ENCODE measurements at regions not wholly inside any gene's neighbourhood (a gene's known extent, or its start where the extent isn't known, plus 50 kb on each side); places are given as distances from the start of the nearest gene placed in this dataset.

GRCh38 chr6:91751526-91751925 lies 1164.7 kb upstream of the MAP3K7 start:
- TF ChIP-seq, protein P1, sequence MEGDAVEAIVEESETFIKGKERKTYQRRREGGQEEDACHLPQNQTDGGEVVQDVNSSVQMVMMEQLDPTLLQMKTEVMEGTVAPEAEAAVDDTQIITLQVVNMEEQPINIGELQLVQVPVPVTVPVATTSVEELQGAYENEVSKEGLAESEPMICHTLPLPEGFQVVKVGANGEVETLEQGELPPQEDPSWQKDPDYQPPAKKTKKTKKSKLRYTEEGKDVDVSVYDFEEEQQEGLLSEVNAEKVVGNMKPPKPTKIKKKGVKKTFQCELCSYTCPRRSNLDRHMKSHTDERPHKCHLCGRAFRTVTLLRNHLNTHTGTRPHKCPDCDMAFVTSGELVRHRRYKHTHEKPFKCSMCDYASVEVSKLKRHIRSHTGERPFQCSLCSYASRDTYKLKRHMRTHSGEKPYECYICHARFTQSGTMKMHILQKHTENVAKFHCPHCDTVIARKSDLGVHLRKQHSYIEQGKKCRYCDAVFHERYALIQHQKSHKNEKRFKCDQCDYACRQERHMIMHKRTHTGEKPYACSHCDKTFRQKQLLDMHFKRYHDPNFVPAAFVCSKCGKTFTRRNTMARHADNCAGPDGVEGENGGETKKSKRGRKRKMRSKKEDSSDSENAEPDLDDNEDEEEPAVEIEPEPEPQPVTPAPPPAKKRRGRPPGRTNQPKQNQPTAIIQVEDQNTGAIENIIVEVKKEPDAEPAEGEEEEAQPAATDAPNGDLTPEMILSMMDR (IDR thresholded peaks at IDR 0.05; ENCODE audit: low read length), result no peak
- TF ChIP-seq EZH2 (optimal IDR thresholded peaks at IDR 0.05; ENCODE audit: low read depth, low read length) (no peak), EZH2phosphoT487 (IDR thresholded peaks at IDR 0.05; ENCODE audit: low read length) (no peak)

Data from MM.1S (cell line).